ENCODE measurements at regions not wholly inside any gene's neighbourhood (a gene's known extent, or its start where the extent isn't known, plus 50 kb on each side); places are given as distances from the start of the nearest gene placed in this dataset.

DNA sequence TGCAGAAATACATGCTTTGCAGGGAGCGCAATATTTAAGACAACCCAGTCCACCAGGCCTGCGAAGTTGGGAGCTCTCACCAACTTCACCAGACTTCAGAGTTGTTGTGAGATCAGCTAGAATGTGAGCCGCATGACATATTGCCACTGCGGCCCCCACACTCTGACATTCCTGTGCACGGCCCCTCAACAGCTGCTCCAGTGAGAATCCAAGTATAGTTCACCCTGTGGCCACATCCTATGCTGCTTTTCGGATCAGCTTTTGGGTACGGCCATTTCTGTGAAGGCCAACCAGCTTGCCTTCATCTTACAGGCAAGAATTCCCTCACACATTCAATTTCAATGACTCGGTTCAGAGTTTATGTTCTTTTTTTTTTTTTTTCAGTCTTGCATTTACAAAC lies 177.8 kb downstream of the SOX11 start:
- no peaks in the 10 kb centered on the region for H3K27me3 ChIP-seq
- H3K4me3 ChIP-seq, result no peak overlapping the region
- WGBS, result 91% methylated on average over 8 of the region's 8 CpGs
- no peak for DNase-seq (ENCODE audit: low spot score in 2 of 2)
- no peaks in the 10 kb centered on the region for H3K36me3 ChIP-seq
- no peaks in the 10 kb centered on the region for H3K9me3 ChIP-seq
- TF ChIP-seq POLR2A (IDR thresholded peaks at IDR 0.05) (no peak), EP300 (IDR thresholded peaks at IDR 0.05) (no peak), POLR2AphosphoS5 (IDR thresholded peaks at IDR 0.05) (no peak), CTCF (IDR thresholded peaks at IDR 0.05) (no peak)
- no peaks in the 10 kb centered on the region for H3K4me1 ChIP-seq
- H3K27ac ChIP-seq, result no peak overlapping the region

DNA sequence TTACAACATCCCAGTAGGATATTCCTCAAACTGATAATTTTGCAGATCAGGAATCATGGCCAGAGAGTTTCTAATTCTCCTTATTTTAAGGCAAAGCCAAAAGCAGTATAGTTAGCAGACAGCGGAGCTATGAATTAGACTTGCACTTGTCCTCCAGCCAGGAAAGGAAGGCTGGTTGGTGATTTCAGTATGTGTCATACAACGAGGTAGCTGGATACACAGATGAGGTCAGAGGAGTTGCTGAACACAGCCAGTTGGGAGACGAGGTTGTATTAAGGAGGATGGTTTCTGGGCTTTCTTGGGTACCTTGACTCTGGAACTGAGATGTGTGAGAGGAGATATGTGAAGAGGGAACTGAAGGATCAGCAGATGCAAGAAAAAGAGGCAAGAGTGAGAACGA lies 185.2 kb downstream of the SOX11 start:
- DNase-seq (ENCODE audit: low spot score in 2 of 2), result no peak
- Histone ChIP-seq H3K4me3 (no peak overlapping the region), H3K27me3 (no peaks in the 10 kb centered on the region), H3K4me1 (no peaks in the 10 kb centered on the region), H3K27ac (no peak overlapping the region), H3K36me3 (no peaks in the 10 kb centered on the region), H3K9me3 (no peaks in the 10 kb centered on the region)
- TF ChIP-seq CTCF (IDR thresholded peaks at IDR 0.05), result no peak
- no peak for TF ChIP-seq POLR2A (IDR thresholded peaks at IDR 0.05)
- no peak for TF ChIP-seq POLR2AphosphoS5 (IDR thresholded peaks at IDR 0.05)
- no peak for TF ChIP-seq EP300 (IDR thresholded peaks at IDR 0.05)
- WGBS, result 75% methylated on average over 4 of the region's 4 CpGs

DNA sequence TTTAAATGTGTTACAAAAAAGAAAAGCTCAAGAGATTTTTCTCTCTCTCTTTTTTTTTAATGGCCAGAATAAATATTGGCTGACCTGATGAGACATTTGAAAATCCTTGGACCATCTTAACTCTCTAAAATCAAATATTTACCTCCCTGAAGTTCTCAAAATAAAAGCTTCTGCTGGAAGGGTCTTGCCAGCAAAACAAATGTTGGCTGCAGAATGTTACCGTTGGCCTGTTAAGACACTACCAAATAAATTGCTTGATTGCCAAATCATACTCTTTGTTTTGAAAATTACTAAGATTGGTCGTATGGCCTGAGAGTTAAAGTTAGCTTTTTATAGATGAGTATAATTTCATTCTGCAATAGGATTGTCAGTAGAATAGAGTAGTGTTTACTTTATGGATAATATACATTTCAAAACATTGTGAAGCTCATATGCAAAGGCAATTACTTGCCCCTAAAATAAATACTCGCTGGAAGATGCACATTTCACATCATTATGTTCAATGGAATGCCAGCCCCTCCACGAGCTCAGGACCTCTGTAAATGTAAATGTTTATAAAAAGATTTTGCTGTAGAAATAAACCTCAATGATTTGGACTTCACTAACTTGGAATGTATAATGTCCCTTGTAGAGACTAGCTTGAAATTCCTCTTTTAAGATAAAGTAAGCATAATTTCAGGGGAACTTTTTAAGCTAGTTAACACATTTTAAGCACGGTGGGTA lies 193.4 kb downstream of the SOX11 start:
- Histone ChIP-seq H3K9me3 (no peaks in the 10 kb centered on the region), H3K27me3 (no peaks in the 10 kb centered on the region), H3K36me3 (no peaks in the 10 kb centered on the region), H3K27ac (no peak overlapping the region), H3K4me1 (no peaks in the 10 kb centered on the region), H3K4me3 (no peak overlapping the region)
- TF ChIP-seq POLR2AphosphoS5 (IDR thresholded peaks at IDR 0.05), result no peak
- TF ChIP-seq CTCF (IDR thresholded peaks at IDR 0.05), result no peak
- no peak for TF ChIP-seq EP300 (IDR thresholded peaks at IDR 0.05)
- TF ChIP-seq POLR2A (IDR thresholded peaks at IDR 0.05), result no peak
- WGBS, result 43% methylated on average over 5 of the region's 5 CpGs
- DNase-seq (ENCODE audit: low spot score in 2 of 2), result no peak

- H3K36me3 ChIP-seq, result no peaks in the 10 kb centered on the region
- H3K27ac ChIP-seq, result no peak overlapping the region
- DNase-seq (ENCODE audit: low spot score in 2 of 2), result no peak
- no peak overlapping the region for H3K4me3 ChIP-seq
- TF ChIP-seq POLR2A (IDR thresholded peaks at IDR 0.05) (no peak), EP300 (IDR thresholded peaks at IDR 0.05) (no peak), CTCF (IDR thresholded peaks at IDR 0.05) (no peak), POLR2AphosphoS5 (IDR thresholded peaks at IDR 0.05) (no peak)
- 65% methylated on average over 6 of the region's 6 CpGs for WGBS
- H3K27me3 ChIP-seq, result no peaks in the 10 kb centered on the region
- no peaks in the 10 kb centered on the region for H3K4me1 ChIP-seq
- no peaks in the 10 kb centered on the region for H3K9me3 ChIP-seq
Observed at GRCh38 chr2:5886462-5886861, 194.3 kb downstream of the SOX11 start.

DNA sequence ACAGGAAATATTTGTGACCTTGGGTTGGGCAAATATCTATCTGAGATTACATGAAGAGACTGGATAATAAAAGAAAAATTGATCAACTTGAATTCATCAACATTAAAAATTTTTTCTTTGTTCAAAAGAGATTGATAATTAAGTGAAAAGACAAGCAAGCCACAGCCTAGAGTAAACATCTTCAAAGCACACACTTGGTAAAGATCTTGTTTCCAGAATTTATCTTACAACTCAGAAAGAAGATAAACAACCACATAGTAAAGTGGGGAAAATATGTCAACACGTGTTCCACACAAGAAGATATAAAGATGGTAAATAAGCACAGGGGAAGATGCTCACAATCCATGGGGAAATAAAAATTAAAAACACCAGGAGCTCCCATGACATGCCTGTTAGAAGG lies 195.9 kb downstream of the SOX11 start:
- TF ChIP-seq POLR2A (IDR thresholded peaks at IDR 0.05) (no peak), EP300 (IDR thresholded peaks at IDR 0.05) (no peak), POLR2AphosphoS5 (IDR thresholded peaks at IDR 0.05) (no peak)
- no peaks in the 10 kb centered on the region for H3K36me3 ChIP-seq
- H3K4me3 ChIP-seq, result no peak overlapping the region
- H3K4me1 ChIP-seq, result no peaks in the 10 kb centered on the region
- H3K27me3 ChIP-seq, result no peaks in the 10 kb centered on the region
- DNase-seq (ENCODE audit: low spot score in 2 of 2), result no peak
- no peaks in the 10 kb centered on the region for H3K9me3 ChIP-seq
- no peak overlapping the region for H3K27ac ChIP-seq
- 47% methylated on average over 1 of the region's 1 CpG for WGBS

DNA sequence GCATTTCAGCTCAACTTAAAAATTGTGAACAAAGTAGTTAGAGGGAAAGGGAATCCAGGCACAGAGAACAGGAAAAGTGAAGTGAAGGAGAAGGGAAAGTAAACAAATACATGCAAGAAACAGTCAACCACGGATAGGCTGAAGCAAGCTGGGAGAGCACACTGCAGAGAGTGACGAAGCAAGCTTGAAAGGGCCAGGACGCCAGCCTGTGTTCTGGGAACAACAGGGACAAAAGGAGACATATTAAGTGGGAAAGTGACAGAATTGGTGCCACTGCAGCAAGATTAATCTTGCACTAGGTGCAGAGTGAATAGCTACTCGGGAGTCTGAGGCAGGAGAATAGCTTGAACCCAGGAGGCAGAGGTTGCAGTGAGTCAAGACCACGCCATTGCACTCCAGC lies 197.3 kb downstream of the SOX11 start:
- 71% methylated on average over 5 of the region's 5 CpGs for WGBS
- TF ChIP-seq EP300 (IDR thresholded peaks at IDR 0.05), result no peak
- no peak for TF ChIP-seq CTCF (IDR thresholded peaks at IDR 0.05)
- no peak for TF ChIP-seq POLR2AphosphoS5 (IDR thresholded peaks at IDR 0.05)
- no peak for TF ChIP-seq POLR2A (IDR thresholded peaks at IDR 0.05)
- no peak overlapping the region for H3K4me3 ChIP-seq
- no peak for DNase-seq (ENCODE audit: low spot score in 2 of 2)
- H3K27ac ChIP-seq, result no peak overlapping the region
- no peaks in the 10 kb centered on the region for H3K4me1 ChIP-seq
- no peaks in the 10 kb centered on the region for H3K9me3 ChIP-seq
- no peaks in the 10 kb centered on the region for H3K36me3 ChIP-seq
- no peaks in the 10 kb centered on the region for H3K27me3 ChIP-seq
